ENCODE measurements at regions not wholly inside any gene's neighbourhood (a gene's known extent, or its start where the extent isn't known, plus 50 kb on each side); places are given as distances from the start of the nearest gene placed in this dataset.

DNA sequence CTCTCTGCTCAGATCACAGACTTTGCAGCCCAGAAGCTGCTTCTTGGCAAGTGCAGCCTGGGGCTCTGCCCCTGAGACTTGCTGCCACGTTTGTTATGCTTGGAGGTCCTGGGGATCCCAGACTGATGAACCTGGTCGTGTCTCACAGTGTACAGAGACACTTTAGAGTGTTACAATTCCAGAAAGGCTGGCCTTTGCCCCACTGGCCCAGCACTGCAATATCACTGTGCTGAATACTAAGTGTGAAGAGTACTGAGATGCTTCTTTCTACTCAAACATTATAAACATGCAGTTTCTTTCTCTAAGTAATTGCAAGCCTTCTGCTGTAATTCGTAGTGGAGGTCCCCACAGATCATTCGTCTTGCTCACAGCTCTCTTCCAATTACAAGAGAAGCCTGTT lies 133.2 kb downstream of the MAP3K21 start:
- Histone ChIP-seq H3K27me3 (ENCODE audit: insufficient read depth, low read length, poor library complexity) (peaks cover 5% of the 10 kb centered on the region), H3K4me3 (ENCODE audit: low read depth in 1 of 2, low read length in 2 of 2) (no peak overlapping the region), H2AFZ (ENCODE audit: low read depth, low read length) (no peak overlapping the region), H4K20me1 (ENCODE audit: insufficient read depth, low read length) (no peaks in the 10 kb centered on the region), H3K9me3 (ENCODE audit: insufficient read depth, low read length, severe bottlenecking) (no peaks in the 10 kb centered on the region), H3K36me3 (ENCODE audit: insufficient read depth, low read length) (no peaks in the 10 kb centered on the region), H3K4me1 (ENCODE audit: insufficient read depth, low read length) (no peaks in the 10 kb centered on the region), H3K4me2 (ENCODE audit: insufficient read depth, low read length) (no peak overlapping the region), H3K27ac (ENCODE audit: low read length) (no peak overlapping the region), H3K79me2 (ENCODE audit: insufficient read depth, low read length) (no peaks in the 10 kb centered on the region), H3K9ac (ENCODE audit: low read depth, low read length) (no peak overlapping the region)
- ATAC-seq (ENCODE audit: insufficient read depth, low read depth) (no peak), DNase-seq (no peak)
- TF ChIP-seq EZH2 (IDR thresholded peaks at IDR 0.05; ENCODE audit: borderline replicate concordance, low read depth, low read length, severe bottlenecking): no peak
- TF ChIP-seq, protein P1, sequence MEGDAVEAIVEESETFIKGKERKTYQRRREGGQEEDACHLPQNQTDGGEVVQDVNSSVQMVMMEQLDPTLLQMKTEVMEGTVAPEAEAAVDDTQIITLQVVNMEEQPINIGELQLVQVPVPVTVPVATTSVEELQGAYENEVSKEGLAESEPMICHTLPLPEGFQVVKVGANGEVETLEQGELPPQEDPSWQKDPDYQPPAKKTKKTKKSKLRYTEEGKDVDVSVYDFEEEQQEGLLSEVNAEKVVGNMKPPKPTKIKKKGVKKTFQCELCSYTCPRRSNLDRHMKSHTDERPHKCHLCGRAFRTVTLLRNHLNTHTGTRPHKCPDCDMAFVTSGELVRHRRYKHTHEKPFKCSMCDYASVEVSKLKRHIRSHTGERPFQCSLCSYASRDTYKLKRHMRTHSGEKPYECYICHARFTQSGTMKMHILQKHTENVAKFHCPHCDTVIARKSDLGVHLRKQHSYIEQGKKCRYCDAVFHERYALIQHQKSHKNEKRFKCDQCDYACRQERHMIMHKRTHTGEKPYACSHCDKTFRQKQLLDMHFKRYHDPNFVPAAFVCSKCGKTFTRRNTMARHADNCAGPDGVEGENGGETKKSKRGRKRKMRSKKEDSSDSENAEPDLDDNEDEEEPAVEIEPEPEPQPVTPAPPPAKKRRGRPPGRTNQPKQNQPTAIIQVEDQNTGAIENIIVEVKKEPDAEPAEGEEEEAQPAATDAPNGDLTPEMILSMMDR (IDR thresholded peaks at IDR 0.05; ENCODE audit: borderline replicate concordance, extremely low read depth, low read length, poor library complexity, severe bottlenecking): no peak

DNA sequence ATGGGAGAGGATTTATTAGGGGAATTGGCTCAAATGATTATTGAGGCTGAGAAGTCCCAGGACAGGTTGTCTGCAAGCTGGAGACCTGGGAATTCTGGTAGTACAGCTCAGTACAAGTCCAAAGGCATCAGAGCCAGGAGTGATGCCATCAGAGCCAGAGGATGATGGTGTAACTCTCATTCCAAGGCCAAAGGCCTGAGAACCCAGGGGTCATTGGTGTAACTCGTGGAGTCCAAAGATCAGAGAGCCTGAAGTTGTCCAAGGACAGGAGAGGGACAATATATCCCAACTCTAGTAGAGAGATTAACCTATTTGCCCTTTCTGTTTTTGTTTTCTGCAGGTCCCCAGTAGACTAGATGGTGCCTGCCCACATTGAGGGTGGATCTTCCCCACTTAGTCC lies 134.3 kb downstream of the MAP3K21 start:
- no peak overlapping the region for H2AFZ ChIP-seq (ENCODE audit: low read depth, low read length)
- no peaks in the 10 kb centered on the region for H3K4me1 ChIP-seq (ENCODE audit: insufficient read depth, low read length)
- no peak overlapping the region for H3K4me2 ChIP-seq (ENCODE audit: insufficient read depth, low read length)
- H3K36me3 ChIP-seq (ENCODE audit: insufficient read depth, low read length): no peaks in the 10 kb centered on the region
- TF ChIP-seq, protein P1 (IDR thresholded peaks at IDR 0.05; ENCODE audit: borderline replicate concordance, extremely low read depth, low read length, poor library complexity, severe bottlenecking): no peak
- no peak for TF ChIP-seq EZH2 (IDR thresholded peaks at IDR 0.05; ENCODE audit: borderline replicate concordance, low read depth, low read length, severe bottlenecking)
- no peaks in the 10 kb centered on the region for H3K9me3 ChIP-seq (ENCODE audit: insufficient read depth, low read length, severe bottlenecking)
- H3K9ac ChIP-seq (ENCODE audit: low read depth, low read length): no peak overlapping the region
- H4K20me1 ChIP-seq (ENCODE audit: insufficient read depth, low read length): no peaks in the 10 kb centered on the region
- ATAC-seq (ENCODE audit: insufficient read depth, low read depth) (no peak), DNase-seq (no peak)
- H3K27me3 ChIP-seq (ENCODE audit: insufficient read depth, low read length, poor library complexity): peaks cover 5% of the 10 kb centered on the region
- no peak overlapping the region for H3K4me3 ChIP-seq (ENCODE audit: low read depth in 1 of 2, low read length in 2 of 2)
- H3K27ac ChIP-seq (ENCODE audit: low read length): no peak overlapping the region
- no peaks in the 10 kb centered on the region for H3K79me2 ChIP-seq (ENCODE audit: insufficient read depth, low read length)

DNA sequence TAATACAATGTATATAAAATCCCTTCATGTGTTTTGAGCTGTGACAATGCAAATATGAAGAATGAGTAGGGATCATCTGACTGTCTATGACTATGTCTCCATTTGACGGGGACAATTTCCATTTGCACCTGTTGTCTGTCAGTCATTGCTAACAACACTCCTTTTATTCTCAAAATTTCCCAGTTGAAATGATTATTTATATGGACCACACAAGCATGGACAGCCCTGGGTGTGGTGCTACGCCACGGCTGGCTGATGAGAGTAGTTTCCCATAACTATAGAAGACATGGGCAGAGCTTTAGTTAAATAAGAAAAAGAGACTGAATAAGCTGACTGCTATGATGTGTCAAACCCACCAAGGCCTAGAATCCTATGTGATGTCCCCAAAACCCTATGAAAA lies 135.8 kb downstream of the MAP3K21 start:
- H3K27me3 ChIP-seq (ENCODE audit: insufficient read depth, low read length, poor library complexity): peaks cover 5% of the 10 kb centered on the region
- H2AFZ ChIP-seq (ENCODE audit: low read depth, low read length): no peak overlapping the region
- no peaks in the 10 kb centered on the region for H3K9me3 ChIP-seq (ENCODE audit: insufficient read depth, low read length, severe bottlenecking)
- no peaks in the 10 kb centered on the region for H3K79me2 ChIP-seq (ENCODE audit: insufficient read depth, low read length)
- ATAC-seq (ENCODE audit: insufficient read depth, low read depth): no peak
- H3K9ac ChIP-seq (ENCODE audit: low read depth, low read length): no peak overlapping the region
- H3K4me2 ChIP-seq (ENCODE audit: insufficient read depth, low read length): no peak overlapping the region
- DNase-seq: no peak
- no peak overlapping the region for H3K27ac ChIP-seq (ENCODE audit: low read length)
- no peak for TF ChIP-seq EZH2 (IDR thresholded peaks at IDR 0.05; ENCODE audit: borderline replicate concordance, low read depth, low read length, severe bottlenecking)
- TF ChIP-seq, protein P1 (IDR thresholded peaks at IDR 0.05; ENCODE audit: borderline replicate concordance, extremely low read depth, low read length, poor library complexity, severe bottlenecking): no peak
- H3K4me3 ChIP-seq (ENCODE audit: low read depth in 1 of 2, low read length in 2 of 2): no peak overlapping the region
- H4K20me1 ChIP-seq (ENCODE audit: insufficient read depth, low read length): no peaks in the 10 kb centered on the region
- no peaks in the 10 kb centered on the region for H3K36me3 ChIP-seq (ENCODE audit: insufficient read depth, low read length)
- H3K4me1 ChIP-seq (ENCODE audit: insufficient read depth, low read length): no peaks in the 10 kb centered on the region
